ENCODE measurements at regions not wholly inside any gene's neighbourhood (a gene's known extent, or its start where the extent isn't known, plus 50 kb on each side); places are given as distances from the start of the nearest gene placed in this dataset.
A peak's percentile ranks its signal among the peaks of the same experiment; 100 is the strongest.

DNA sequence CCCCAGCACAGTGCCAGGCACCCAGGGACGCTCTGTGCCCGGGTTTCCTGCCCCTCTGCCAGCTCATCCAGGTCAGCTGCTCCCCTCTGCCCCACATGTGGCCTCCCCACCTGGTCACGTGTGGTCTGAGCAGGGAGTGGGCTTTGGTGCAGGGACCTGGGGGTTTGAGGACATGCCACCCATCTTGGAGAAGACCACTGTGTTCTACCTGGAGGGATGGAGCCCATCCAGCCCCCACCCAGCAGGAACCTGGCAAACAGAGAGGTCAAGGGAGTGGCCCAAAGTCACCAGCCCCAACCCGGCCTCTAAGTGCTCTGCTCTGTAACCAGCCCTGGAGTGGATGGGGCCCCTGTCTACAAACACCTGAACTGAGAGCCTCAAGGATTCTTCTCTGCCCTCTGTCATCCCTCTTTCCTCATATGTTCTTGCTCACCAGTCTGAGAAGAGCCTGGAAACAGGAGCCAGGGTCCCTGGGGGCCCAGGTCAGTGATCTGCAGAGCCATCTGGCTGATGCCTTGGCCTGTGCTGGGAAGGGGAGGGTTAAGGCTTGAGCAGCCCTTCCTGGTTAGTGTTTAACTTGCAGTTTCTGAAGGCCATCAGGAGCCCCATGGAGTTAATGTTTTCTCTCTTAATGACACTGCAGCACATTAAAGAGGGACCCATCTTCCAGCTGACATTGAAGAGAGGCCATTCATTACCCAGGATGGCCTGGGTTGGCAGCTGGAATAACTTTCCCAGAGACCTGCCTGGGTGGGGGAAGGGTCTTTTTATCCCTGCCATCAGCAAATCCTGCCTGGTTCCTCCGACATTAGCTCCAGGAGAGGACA, 235.4 kb downstream of the PTPRU start (continued):
- TF ChIP-seq, protein P1, sequence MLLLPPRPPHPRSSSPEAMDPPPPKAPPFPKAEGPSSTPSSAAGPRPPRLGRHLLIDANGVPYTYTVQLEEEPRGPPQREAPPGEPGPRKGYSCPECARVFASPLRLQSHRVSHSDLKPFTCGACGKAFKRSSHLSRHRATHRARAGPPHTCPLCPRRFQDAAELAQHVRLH (CRISPR knock-in tag; IDR thresholded peaks at IDR 0.05; ENCODE audit: borderline replicate concordance, low read depth), result peak; percentile 34; the same call in 1 of the 2 replicates
- TF ChIP-seq, protein P2, sequence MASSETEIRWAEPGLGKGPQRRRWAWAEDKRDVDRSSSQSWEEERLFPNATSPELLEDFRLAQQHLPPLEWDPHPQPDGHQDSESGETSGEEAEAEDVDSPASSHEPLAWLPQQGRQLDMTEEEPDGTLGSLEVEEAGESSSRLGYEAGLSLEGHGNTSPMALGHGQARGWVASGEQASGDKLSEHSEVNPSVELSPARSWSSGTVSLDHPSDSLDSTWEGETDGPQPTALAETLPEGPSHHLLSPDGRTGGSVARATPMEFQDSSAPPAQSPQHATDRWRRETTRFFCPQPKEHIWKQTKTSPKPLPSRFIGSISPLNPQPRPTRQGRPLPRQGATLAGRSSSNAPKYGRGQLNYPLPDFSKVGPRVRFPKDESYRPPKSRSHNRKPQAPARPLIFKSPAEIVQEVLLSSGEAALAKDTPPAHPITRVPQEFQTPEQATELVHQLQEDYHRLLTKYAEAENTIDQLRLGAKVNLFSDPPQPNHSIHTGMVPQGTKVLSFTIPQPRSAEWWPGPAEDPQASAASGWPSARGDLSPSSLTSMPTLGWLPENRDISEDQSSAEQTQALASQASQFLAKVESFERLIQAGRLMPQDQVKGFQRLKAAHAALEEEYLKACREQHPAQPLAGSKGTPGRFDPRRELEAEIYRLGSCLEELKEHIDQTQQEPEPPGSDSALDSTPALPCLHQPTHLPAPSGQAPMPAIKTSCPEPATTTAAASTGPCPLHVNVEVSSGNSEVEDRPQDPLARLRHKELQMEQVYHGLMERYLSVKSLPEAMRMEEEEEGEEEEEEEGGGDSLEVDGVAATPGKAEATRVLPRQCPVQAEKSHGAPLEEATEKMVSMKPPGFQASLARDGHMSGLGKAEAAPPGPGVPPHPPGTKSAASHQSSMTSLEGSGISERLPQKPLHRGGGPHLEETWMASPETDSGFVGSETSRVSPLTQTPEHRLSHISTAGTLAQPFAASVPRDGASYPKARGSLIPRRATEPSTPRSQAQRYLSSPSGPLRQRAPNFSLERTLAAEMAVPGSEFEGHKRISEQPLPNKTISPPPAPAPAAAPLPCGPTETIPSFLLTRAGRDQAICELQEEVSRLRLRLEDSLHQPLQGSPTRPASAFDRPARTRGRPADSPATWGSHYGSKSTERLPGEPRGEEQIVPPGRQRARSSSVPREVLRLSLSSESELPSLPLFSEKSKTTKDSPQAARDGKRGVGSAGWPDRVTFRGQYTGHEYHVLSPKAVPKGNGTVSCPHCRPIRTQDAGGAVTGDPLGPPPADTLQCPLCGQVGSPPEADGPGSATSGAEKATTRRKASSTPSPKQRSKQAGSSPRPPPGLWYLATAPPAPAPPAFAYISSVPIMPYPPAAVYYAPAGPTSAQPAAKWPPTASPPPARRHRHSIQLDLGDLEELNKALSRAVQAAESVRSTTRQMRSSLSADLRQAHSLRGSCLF (CRISPR knock-in tag; IDR thresholded peaks at IDR 0.05; ENCODE audit: borderline replicate concordance), result no peak
- TF ChIP-seq MIXL1 (CRISPR knock-in tag; IDR thresholded peaks at IDR 0.05) (peak; percentile 65), ZFP1 (CRISPR knock-in tag; IDR thresholded peaks at IDR 0.05) (peak; percentile 41; the same call in 1 of the 2 replicates), ZNF607 (CRISPR knock-in tag; IDR thresholded peaks at IDR 0.05; ENCODE audit: borderline replicate concordance) (no peak), SMC3 (IDR thresholded peaks at IDR 0.05; ENCODE audit: low read length) (no peak), SMAD3 (CRISPR knock-in tag; IDR thresholded peaks at IDR 0.05) (no peak), ZBTB38 (CRISPR knock-in tag; IDR thresholded peaks at IDR 0.05) (no peak), ZSCAN20 (CRISPR knock-in tag; IDR thresholded peaks at IDR 0.05; ENCODE audit: borderline replicate concordance) (no peak), MZF1 (CRISPR knock-in tag; IDR thresholded peaks at IDR 0.05; ENCODE audit: borderline replicate concordance) (no peak), FOXM1 (CRISPR knock-in tag; IDR thresholded peaks at IDR 0.05) (no peak), ZNF235 (CRISPR knock-in tag; IDR thresholded peaks at IDR 0.05; ENCODE audit: borderline replicate concordance) (no peak), CBX2 (IDR thresholded peaks at IDR 0.05; ENCODE audit: low read depth, low read length) (no peak), CBX2 (CRISPR knock-in tag; IDR thresholded peaks at IDR 0.05; ENCODE audit: low read depth) (no peak), KAT2B (IDR thresholded peaks at IDR 0.05; ENCODE audit: borderline replicate concordance, low read depth, low read length) (no peak), TAF15 (IDR thresholded peaks at IDR 0.05; ENCODE audit: low read depth, low read length, poor library complexity, severe bottlenecking) (no peak), SMYD3 (CRISPR knock-in tag; IDR thresholded peaks at IDR 0.05) (no peak), ZMYM4 (CRISPR knock-in tag; IDR thresholded peaks at IDR 0.05) (peak; percentile 12; the same call in 1 of the 2 replicates), ZNF12 (CRISPR knock-in tag; IDR thresholded peaks at IDR 0.05) (no peak)
- TF ChIP-seq, protein P3, sequence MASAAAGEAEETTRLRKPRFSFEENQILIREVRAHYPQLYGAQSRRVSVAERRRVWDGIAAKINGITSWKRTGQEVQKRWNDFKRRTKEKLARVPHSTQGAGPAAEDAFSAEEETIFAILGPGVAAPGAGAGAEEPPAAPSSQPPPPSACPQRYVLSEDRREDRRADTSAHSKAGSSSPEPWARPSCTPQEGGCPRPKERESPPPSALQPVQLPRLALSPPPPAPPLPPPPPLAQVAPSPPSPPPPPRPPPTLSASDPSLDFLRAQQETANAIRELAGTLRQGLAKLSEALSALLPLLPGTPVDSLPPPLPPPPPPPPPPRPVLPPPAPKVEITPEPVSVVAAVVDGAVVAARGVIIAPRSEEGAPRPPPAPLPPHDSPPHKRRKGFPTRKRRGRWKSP (CRISPR knock-in tag; IDR thresholded peaks at IDR 0.05), result no peak
- TF ChIP-seq, protein P4, sequence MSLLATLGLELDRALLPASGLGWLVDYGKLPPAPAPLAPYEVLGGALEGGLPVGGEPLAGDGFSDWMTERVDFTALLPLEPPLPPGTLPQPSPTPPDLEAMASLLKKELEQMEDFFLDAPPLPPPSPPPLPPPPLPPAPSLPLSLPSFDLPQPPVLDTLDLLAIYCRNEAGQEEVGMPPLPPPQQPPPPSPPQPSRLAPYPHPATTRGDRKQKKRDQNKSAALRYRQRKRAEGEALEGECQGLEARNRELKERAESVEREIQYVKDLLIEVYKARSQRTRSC (CRISPR knock-in tag; IDR thresholded peaks at IDR 0.05; ENCODE audit: low read depth), result no peak
- TF ChIP-seq, protein P5, sequence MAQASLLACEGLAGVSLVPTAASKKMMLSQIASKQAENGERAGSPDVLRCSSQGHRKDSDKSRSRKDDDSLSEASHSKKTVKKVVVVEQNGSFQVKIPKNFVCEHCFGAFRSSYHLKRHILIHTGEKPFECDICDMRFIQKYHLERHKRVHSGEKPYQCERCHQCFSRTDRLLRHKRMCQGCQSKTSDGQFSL (CRISPR knock-in tag; IDR thresholded peaks at IDR 0.05), result no peak
